GM23338 (cell line): ENCODE measurements at regions not wholly inside any gene's neighbourhood (a gene's known extent, or its start where the extent isn't known, plus 50 kb on each side); places are given as distances from the start of the nearest gene placed in this dataset.

Source experiments
- ATAC-seq: fragments of 200-7000 bp; cut with Tn5 transposase; 3 replicates; pipeline ENCODE4 v1.9.1; 2020
- DNase-seq: peaks from one replicate; pipeline ENCODE4 v3.0.0-alpha.2; 2015; ENCODE audit warnings: low spot score
- H2AFZ ChIP-seq: fragments of 200-600 bp; sonication (generic); 2 replicates; pipeline ENCODE4 v1.8.0; 2016; ENCODE audit warnings: antibody characterized with exemption, mild to moderate bottlenecking, moderate library complexity
- H3F3A ChIP-seq: fragments of 200-600 bp; sonication (generic); replicated peaks from 2 replicates; pipeline ENCODE4 v1.8.0; 2017; ENCODE audit warnings: antibody characterized with exemption, mixed run types, low read depth
- H3K27ac ChIP-seq: fragments of 200-600 bp; sonication (generic); 2 replicates; pipeline ENCODE4 v1.6.1; 2016; ENCODE audit warnings: low read depth
- H3K27me3 ChIP-seq: fragments of 200-600 bp; sonication (generic); 2 replicates; pipeline ENCODE4 v1.8.0; 2016; ENCODE audit warnings: mild to moderate bottlenecking, mixed run types, moderate library complexity; ENCODE audit not compliant: insufficient read depth
- H3K36me3 ChIP-seq: fragments of 200-600 bp; sonication (generic); 2 replicates; pipeline ENCODE4 v1.8.0; 2016; ENCODE audit warnings: mild to moderate bottlenecking; ENCODE audit not compliant: insufficient read depth
- H3K4me1 ChIP-seq: fragments of 200-600 bp; sonication (generic); 2 replicates; pipeline ENCODE4 v1.8.0; 2016; ENCODE audit warnings: mild to moderate bottlenecking, moderate library complexity; ENCODE audit not compliant: insufficient read depth
- H3K4me2 ChIP-seq: fragments of 200-600 bp; sonication (generic); 2 replicates; pipeline ENCODE4 v1.7.1; 2017; ENCODE audit warnings: mixed run types
- H3K4me3 ChIP-seq: fragments of 200-600 bp; sonication (generic); 2 replicates; pipeline ENCODE4 v1.6.1; 2016; ENCODE audit warnings: mixed run types
- H3K79me2 ChIP-seq: fragments of 200-600 bp; sonication (generic); replicated peaks from 2 replicates; pipeline ENCODE4 v1.8.0; 2017; ENCODE audit warnings: mild to moderate bottlenecking; ENCODE audit not compliant: insufficient read depth
- H3K9me2 ChIP-seq: fragments of 200-600 bp; sonication (generic); 2 replicates; pipeline ENCODE4 v1.8.0; 2017; ENCODE audit not compliant: insufficient read depth
- H4K20me1 ChIP-seq: fragments of 200-600 bp; sonication (generic); replicated peaks from 2 replicates; pipeline ENCODE4 v1.8.0; 2017; ENCODE audit warnings: mild to moderate bottlenecking; ENCODE audit not compliant: insufficient read depth
- H3K27ac Mint-ChIP-seq: 2 replicates; pipeline ENCODE4 v1.8.0; 2020; ENCODE audit warnings: inconsistent platforms, mild to moderate bottlenecking, moderate library complexity, mixed read lengths
- H3K27me3 Mint-ChIP-seq: 3 replicates; pipeline ENCODE4 v1.8.0; 2022; ENCODE audit warnings: low read depth, mild to moderate bottlenecking, moderate library complexity, mixed read lengths, inconsistent platforms; ENCODE audit not compliant: insufficient read depth, poor library complexity
- H3K36me3 Mint-ChIP-seq: 3 replicates; pipeline ENCODE4 v1.8.0; 2021; ENCODE audit warnings: low read depth, mild to moderate bottlenecking, inconsistent platforms, moderate library complexity, mixed read lengths
- H3K4me1 Mint-ChIP-seq: 3 replicates; pipeline ENCODE4 v1.8.0; 2020; ENCODE audit warnings: mild to moderate bottlenecking, inconsistent platforms, mixed read lengths
- H3K4me3 Mint-ChIP-seq: 3 replicates; pipeline ENCODE4 v1.8.0; 2021; ENCODE audit warnings: moderate library complexity, mild to moderate bottlenecking, inconsistent platforms, mixed read lengths
- H3K9me3 Mint-ChIP-seq: 3 replicates; pipeline ENCODE4 v1.8.0; 2020; ENCODE audit warnings: moderate library complexity, mild to moderate bottlenecking, inconsistent platforms, mixed read lengths
- EZH2 ChIP-seq: fragments of 200-600 bp; sonication (generic); IDR thresholded peaks from one replicate; pipeline ENCODE4 v1.8.0; 2017; ENCODE audit warnings: antibody characterized with exemption, mild to moderate bottlenecking, low read depth; ENCODE audit not compliant: unreplicated experiment
- EZH2phosphoT487 ChIP-seq: fragments of 200-600 bp; sonication (generic); IDR thresholded peaks from one replicate; pipeline ENCODE4 v1.8.1; 2018; ENCODE audit warnings: antibody characterized with exemption; ENCODE audit not compliant: unreplicated experiment
- JUNB ChIP-seq: IDR thresholded peaks from one replicate; pipeline ENCODE4 v1.6.1; 2016; ENCODE audit warnings: antibody characterized with exemption; ENCODE audit not compliant: unreplicated experiment
- POLR2AphosphoS5 ChIP-seq: IDR thresholded peaks from 2 replicates; pipeline ENCODE4 v1.6.1; 2016; ENCODE audit warnings: antibody characterized with exemption, low read depth
- STAT1 ChIP-seq: IDR thresholded peaks from one replicate; pipeline ENCODE4 v1.6.1; 2016; ENCODE audit warnings: antibody characterized with exemption; ENCODE audit not compliant: unreplicated experiment
- ZNF331 ChIP-seq: fragments of 250-450 bp; sonication (Bioruptor Pico); IDR thresholded peaks from 2 replicates; pipeline ENCODE4 v1.5.0; 2020; ENCODE audit warnings: low read depth, mild to moderate bottlenecking, moderate library complexity
- TF ChIP-seq, protein P1 (sequence below): IDR thresholded peaks from 2 replicates; pipeline ENCODE4 v1.6.1; 2016; ENCODE audit warnings: antibody characterized with exemption
- TF ChIP-seq, protein P2 (sequence below): fragments of 250-450 bp; sonication (Bioruptor Pico); IDR thresholded peaks from 2 replicates; pipeline ENCODE4 v1.5.0; 2020; ENCODE audit warnings: mild to moderate bottlenecking, moderate library complexity
- TF ChIP-seq, protein P3 (sequence below): IDR thresholded peaks from one replicate; pipeline ENCODE4 v1.6.1; 2018; ENCODE audit warnings: antibody characterized with exemption; ENCODE audit not compliant: unreplicated experiment

DNA sequence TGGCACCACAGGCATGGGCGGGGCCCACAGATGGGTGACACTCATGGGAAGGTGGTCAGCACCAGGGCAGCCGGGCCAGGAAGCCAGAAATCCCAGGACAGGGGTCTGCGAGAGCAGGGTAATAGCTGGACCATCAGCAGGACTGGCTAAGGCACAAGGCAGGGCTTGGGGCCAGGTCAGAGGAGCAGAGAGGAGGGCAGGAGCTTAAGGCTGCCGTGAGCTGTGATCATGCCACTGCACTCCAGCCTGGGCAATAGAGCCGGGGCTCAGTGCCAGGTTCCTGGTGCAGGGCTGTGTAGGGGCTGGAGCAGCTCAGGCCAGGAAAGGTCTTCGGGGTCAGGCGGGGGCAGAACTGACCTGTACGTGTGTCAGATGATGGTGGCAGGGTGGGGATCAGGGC lies 64.2 kb upstream of the LINGO1 start (continued):
- TF ChIP-seq ZNF331 (CRISPR knock-in tag) = no peak
- TF ChIP-seq, protein P1, sequence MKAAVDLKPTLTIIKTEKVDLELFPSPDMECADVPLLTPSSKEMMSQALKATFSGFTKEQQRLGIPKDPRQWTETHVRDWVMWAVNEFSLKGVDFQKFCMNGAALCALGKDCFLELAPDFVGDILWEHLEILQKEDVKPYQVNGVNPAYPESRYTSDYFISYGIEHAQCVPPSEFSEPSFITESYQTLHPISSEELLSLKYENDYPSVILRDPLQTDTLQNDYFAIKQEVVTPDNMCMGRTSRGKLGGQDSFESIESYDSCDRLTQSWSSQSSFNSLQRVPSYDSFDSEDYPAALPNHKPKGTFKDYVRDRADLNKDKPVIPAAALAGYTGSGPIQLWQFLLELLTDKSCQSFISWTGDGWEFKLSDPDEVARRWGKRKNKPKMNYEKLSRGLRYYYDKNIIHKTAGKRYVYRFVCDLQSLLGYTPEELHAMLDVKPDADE = no peak

DNA sequence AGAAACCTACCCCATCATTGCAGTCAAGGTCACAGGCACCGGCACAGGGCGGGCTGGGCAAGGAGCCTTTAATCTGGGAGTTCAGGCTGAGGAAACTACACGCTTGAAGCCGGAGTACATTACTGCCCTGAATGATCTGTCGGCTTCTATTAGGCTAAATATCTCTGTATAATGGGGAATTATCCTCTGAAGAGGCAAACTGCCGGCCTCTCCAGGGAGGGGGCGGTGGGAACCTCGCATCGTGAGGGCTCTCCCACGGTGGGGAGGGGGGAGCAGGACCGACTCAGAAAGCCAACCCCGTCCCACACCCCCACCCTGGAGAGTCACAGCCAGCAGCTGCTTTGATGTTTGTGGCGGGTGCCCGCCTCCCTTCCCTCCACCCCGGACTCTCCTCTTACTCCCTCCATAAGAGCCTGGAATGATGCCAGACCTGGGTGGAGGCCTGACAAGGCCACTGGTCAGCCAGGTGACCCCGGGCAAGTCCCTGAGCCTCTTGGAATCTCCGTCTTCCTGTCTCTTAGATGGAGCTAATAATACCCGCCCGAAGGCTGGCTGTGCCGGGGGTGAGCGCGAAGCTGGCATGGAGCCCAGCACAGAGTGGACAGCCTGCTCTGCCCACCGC lies 63.4 kb upstream of the LINGO1 start:
- Mint-ChIP-seq H3K9me3 (no peaks in the 10 kb centered on the region), H3K4me3 (no peak overlapping the region), H3K4me1 (peaks cover 15% of the 10 kb centered on the region), H3K36me3 (no peaks in the 10 kb centered on the region), H3K27me3 (peaks cover 12% of the 10 kb centered on the region), H3K27ac (no peak overlapping the region)
- H4K20me1 ChIP-seq = no peaks in the 10 kb centered on the region
- no peaks in the 10 kb centered on the region for H3K36me3 ChIP-seq
- DNase-seq (no peak), ATAC-seq (no peak)
- TF ChIP-seq EZH2 = no peak
- TF ChIP-seq, protein P2, sequence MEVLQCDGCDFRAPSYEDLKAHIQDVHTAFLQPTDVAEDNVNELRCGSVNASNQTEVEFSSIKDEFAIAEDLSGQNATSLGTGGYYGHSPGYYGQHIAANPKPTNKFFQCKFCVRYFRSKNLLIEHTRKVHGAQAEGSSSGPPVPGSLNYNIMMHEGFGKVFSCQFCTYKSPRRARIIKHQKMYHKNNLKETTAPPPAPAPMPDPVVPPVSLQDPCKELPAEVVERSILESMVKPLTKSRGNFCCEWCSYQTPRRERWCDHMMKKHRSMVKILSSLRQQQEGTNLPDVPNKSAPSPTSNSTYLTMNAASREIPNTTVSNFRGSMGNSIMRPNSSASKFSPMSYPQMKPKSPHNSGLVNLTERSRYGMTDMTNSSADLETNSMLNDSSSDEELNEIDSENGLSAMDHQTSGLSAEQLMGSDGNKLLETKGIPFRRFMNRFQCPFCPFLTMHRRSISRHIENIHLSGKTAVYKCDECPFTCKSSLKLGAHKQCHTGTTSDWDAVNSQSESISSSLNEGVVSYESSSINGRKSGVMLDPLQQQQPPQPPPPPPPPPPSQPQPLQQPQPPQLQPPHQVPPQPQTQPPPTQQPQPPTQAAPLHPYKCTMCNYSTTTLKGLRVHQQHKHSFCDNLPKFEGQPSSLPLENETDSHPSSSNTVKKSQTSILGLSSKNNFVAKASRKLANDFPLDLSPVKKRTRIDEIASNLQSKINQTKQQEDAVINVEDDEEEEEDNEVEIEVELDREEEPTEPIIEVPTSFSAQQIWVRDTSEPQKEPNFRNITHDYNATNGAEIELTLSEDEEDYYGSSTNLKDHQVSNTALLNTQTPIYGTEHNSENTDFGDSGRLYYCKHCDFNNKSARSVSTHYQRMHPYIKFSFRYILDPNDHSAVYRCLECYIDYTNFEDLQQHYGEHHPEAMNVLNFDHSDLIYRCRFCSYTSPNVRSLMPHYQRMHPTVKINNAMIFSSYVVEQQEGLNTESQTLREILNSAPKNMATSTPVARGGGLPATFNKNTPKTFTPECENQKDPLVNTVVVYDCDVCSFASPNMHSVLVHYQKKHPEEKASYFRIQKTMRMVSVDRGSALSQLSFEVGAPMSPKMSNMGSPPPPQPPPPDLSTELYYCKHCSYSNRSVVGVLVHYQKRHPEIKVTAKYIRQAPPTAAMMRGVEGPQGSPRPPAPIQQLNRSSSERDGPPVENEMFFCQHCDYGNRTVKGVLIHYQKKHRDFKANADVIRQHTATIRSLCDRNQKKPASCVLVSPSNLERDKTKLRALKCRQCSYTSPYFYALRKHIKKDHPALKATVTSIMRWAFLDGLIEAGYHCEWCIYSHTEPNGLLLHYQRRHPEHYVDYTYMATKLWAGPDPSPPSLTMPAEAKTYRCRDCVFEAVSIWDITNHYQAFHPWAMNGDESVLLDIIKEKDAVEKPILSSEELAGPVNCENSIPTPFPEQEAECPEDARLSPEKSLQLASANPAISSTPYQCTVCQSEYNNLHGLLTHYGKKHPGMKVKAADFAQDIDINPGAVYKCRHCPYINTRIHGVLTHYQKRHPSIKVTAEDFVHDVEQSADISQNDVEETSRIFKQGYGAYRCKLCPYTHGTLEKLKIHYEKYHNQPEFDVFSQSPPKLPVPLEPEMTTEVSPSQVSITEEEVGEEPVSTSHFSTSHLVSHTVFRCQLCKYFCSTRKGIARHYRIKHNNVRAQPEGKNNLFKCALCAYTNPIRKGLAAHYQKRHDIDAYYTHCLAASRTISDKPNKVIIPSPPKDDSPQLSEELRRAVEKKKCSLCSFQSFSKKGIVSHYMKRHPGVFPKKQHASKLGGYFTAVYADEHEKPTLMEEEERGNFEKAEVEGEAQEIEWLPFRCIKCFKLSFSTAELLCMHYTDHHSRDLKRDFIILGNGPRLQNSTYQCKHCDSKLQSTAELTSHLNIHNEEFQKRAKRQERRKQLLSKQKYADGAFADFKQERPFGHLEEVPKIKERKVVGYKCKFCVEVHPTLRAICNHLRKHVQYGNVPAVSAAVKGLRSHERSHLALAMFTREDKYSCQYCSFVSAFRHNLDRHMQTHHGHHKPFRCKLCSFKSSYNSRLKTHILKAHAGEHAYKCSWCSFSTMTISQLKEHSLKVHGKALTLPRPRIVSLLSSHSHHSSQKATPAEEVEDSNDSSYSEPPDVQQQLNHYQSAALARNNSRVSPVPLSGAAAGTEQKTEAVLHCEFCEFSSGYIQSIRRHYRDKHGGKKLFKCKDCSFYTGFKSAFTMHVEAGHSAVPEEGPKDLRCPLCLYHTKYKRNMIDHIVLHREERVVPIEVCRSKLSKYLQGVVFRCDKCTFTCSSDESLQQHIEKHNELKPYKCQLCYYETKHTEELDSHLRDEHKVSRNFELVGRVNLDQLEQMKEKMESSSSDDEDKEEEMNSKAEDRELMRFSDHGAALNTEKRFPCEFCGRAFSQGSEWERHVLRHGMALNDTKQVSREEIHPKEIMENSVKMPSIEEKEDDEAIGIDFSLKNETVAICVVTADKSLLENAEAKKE (CRISPR knock-in tag) = no peak
- no peak for TF ChIP-seq STAT1
- TF ChIP-seq, protein P3, sequence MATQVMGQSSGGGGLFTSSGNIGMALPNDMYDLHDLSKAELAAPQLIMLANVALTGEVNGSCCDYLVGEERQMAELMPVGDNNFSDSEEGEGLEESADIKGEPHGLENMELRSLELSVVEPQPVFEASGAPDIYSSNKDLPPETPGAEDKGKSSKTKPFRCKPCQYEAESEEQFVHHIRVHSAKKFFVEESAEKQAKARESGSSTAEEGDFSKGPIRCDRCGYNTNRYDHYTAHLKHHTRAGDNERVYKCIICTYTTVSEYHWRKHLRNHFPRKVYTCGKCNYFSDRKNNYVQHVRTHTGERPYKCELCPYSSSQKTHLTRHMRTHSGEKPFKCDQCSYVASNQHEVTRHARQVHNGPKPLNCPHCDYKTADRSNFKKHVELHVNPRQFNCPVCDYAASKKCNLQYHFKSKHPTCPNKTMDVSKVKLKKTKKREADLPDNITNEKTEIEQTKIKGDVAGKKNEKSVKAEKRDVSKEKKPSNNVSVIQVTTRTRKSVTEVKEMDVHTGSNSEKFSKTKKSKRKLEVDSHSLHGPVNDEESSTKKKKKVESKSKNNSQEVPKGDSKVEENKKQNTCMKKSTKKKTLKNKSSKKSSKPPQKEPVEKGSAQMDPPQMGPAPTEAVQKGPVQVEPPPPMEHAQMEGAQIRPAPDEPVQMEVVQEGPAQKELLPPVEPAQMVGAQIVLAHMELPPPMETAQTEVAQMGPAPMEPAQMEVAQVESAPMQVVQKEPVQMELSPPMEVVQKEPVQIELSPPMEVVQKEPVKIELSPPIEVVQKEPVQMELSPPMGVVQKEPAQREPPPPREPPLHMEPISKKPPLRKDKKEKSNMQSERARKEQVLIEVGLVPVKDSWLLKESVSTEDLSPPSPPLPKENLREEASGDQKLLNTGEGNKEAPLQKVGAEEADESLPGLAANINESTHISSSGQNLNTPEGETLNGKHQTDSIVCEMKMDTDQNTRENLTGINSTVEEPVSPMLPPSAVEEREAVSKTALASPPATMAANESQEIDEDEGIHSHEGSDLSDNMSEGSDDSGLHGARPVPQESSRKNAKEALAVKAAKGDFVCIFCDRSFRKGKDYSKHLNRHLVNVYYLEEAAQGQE = no peak
- no peak for TF ChIP-seq POLR2AphosphoS5
- TF ChIP-seq, protein P1 = no peak
- TF ChIP-seq EZH2phosphoT487 = no peak
- no peak for TF ChIP-seq JUNB
- no peak for TF ChIP-seq ZNF331 (CRISPR knock-in tag)
- no peaks in the 10 kb centered on the region for H3K79me2 ChIP-seq
- H3K4me2 ChIP-seq = no peak overlapping the region
- no peak overlapping the region for H3K27ac ChIP-seq
- no peak overlapping the region for H2AFZ ChIP-seq
- H3K9me2 ChIP-seq = no peaks in the 10 kb centered on the region
- H3F3A ChIP-seq = no peaks in the 10 kb centered on the region; the same call in 1 of the 2 replicates
- no peaks in the 10 kb centered on the region for H3K27me3 ChIP-seq
- no peak overlapping the region for H3K4me3 ChIP-seq
- no peaks in the 10 kb centered on the region for H3K4me1 ChIP-seq
